GM10266 (cell line): ENCODE measurements at regions not wholly inside any gene's neighbourhood (a gene's known extent, or its start where the extent isn't known, plus 50 kb on each side); places are given as distances from the start of the nearest gene placed in this dataset.

ENCODE experiments used
- DNase-seq: peaks from one replicate; pipeline ENCODE4 v3.0.0; 2012; ENCODE audit errors: extremely low spot score
- CTCF ChIP-seq: IDR thresholded peaks from 2 replicates; pipeline ENCODE4 v1.5.1; 2012; ENCODE audit warnings: mild to moderate bottlenecking, low read depth; ENCODE audit not compliant: control insufficient read depth, insufficient read depth; ENCODE audit errors: missing control alignments

- no peak for TF ChIP-seq CTCF
- no peak for DNase-seq
Observed at GRCh38 chr20:11210611-11211010, 536.8 kb upstream of the JAG1 start.

- no peak for DNase-seq
- no peak for TF ChIP-seq CTCF
Observed at GRCh38 chr20:11212272-11212671, 538.5 kb upstream of the JAG1 start.

GRCh38 chr20:11212902-11213301 lies 539.1 kb upstream of the JAG1 start:
- no peak for DNase-seq
- no peak for TF ChIP-seq CTCF

- no peak for DNase-seq
- no peak for TF ChIP-seq CTCF
Observed at GRCh38 chr20:11214256-11214840, 540.5 kb upstream of the JAG1 start.

- TF ChIP-seq CTCF = no peak
- DNase-seq = no peak
Observed at GRCh38 chr20:11216451-11217314, 542.9 kb upstream of the JAG1 start.

GRCh38 chr20:11217326-11218172 lies 543.8 kb upstream of the JAG1 start:
- DNase-seq = no peak
- no peak for TF ChIP-seq CTCF

- TF ChIP-seq CTCF = no peak
- DNase-seq = no peak
Observed at GRCh38 chr20:11218173-11218680, 544.4 kb upstream of the JAG1 start.
